ENCODE measurements at regions not wholly inside any gene's neighbourhood (a gene's known extent, or its start where the extent isn't known, plus 50 kb on each side); places are given as distances from the start of the nearest gene placed in this dataset.
"Not testable (repeated sequence)": the region's sequence is repeated elsewhere in the genome, so short reads cannot be mapped to it uniquely, and the experiment has no call there.

GRCh38 chr11:90326647-90327046 is 103.8 kb upstream of the CHORDC1 start:
- peak; percentile 1 for DNase-seq

GRCh38 chr11:90323289-90323688 is 100.4 kb upstream of the CHORDC1 start:
- no peak for DNase-seq

GRCh38 chr11:90321018-90321417 is 98.2 kb upstream of the CHORDC1 start:
- DNase-seq = no peak

GRCh38 chr11:90318651-90319050 is 95.8 kb upstream of the CHORDC1 start:
- DNase-seq = no peak

GRCh38 chr11:90310210-90310609 is 87.4 kb upstream of the CHORDC1 start:
- DNase-seq = no peak

- no peak for DNase-seq
These were observed 86.8 kb upstream of the CHORDC1 start for GRCh38 chr11:90309693-90310092.

GRCh38 chr11:90294526-90294925 is 71.7 kb upstream of the CHORDC1 start:
- no peak for DNase-seq

- no peak for DNase-seq
These were observed 71.2 kb upstream of the CHORDC1 start for GRCh38 chr11:90294091-90294490.

- peak; percentile 55 for DNase-seq
These were observed 65.5 kb upstream of the CHORDC1 start for GRCh38 chr11:90288212-90288821.

- DNase-seq = no peak
These were observed 63.8 kb upstream of the CHORDC1 start for GRCh38 chr11:90286640-90287039.

- peak; percentile 11 for DNase-seq
These were observed 61.3 kb upstream of the CHORDC1 start for GRCh38 chr11:90284171-90284570.

- DNase-seq = not testable (repeated sequence)
These were observed 59.8 kb upstream of the CHORDC1 start for GRCh38 chr11:90282551-90283071.

- no peak for DNase-seq
These were observed 51.5 kb upstream of the CHORDC1 start for GRCh38 chr11:90274362-90274761.
